Transverse colon (tissue), 3 donors: ENCODE measurements at regions not wholly inside any gene's neighbourhood (a gene's known extent, or its start where the extent isn't known, plus 50 kb on each side); places are given as distances from the start of the nearest gene placed in this dataset.

ENCODE experiments used
- EP300 ChIP-seq: sonication (generic); formaldehyde crosslinking; IDR thresholded peaks from one replicate; pipeline ENCODE4 v1.6.1; 2017; ENCODE audit warnings: antibody characterized with exemption, low read depth
- POLR2A ChIP-seq: fragments of 450-650 bp; IDR thresholded peaks from one replicate; pipeline ENCODE4 v1.6.1; 2016; ENCODE audit warnings: antibody characterized with exemption, mild to moderate bottlenecking, moderate library complexity
- TF ChIP-seq, protein P1 (sequence below), 5 experiments: fragments of 200-600 bp in 3 of 5; fragments of 450-650 bp in 2 of 5; sonication (generic) in 3 of 5; IDR thresholded peaks; 1 replicate in 2 of 5; 2 replicates in 3 of 5; pipeline ENCODE4 v1.5.1; 2016 to 2017; ENCODE audit warnings: antibody characterized with exemption in 5 of 5, inconsistent platforms in 3 of 5, mild to moderate bottlenecking in 2 of 5, moderate library complexity in 1 of 5

- TF ChIP-seq EP300 (no peak), POLR2A (no peak)
- TF ChIP-seq, protein P1, sequence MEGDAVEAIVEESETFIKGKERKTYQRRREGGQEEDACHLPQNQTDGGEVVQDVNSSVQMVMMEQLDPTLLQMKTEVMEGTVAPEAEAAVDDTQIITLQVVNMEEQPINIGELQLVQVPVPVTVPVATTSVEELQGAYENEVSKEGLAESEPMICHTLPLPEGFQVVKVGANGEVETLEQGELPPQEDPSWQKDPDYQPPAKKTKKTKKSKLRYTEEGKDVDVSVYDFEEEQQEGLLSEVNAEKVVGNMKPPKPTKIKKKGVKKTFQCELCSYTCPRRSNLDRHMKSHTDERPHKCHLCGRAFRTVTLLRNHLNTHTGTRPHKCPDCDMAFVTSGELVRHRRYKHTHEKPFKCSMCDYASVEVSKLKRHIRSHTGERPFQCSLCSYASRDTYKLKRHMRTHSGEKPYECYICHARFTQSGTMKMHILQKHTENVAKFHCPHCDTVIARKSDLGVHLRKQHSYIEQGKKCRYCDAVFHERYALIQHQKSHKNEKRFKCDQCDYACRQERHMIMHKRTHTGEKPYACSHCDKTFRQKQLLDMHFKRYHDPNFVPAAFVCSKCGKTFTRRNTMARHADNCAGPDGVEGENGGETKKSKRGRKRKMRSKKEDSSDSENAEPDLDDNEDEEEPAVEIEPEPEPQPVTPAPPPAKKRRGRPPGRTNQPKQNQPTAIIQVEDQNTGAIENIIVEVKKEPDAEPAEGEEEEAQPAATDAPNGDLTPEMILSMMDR (IDR thresholded peaks at IDR 0.05) = no peak
Observed at GRCh38 chr12:58277231-58277630, 335.9 kb downstream of the ATP23 start.
